Bronchial epithelial cell (primary cell): ENCODE measurements at regions not wholly inside any gene's neighbourhood (a gene's known extent, or its start where the extent isn't known, plus 50 kb on each side); places are given as distances from the start of the nearest gene placed in this dataset.

Experiments
- DNase-seq: peaks from one replicate; pipeline ENCODE4 v3.0.0-alpha.2; 2010; ENCODE audit warnings: low read depth
- FAIRE-seq: peaks from 2 replicates; lab custom pipeline; 2011; peaks lifted over from hg19 to GRCh38; lab: Jason Lieb, UNC
- H3K27me3 ChIP-seq: 2 replicates; pipeline ENCODE4 v1.5.1; 2011; ENCODE audit warnings: low read length; ENCODE audit not compliant: control insufficient read depth, insufficient read depth
- H3K36me3 ChIP-seq: 2 replicates; pipeline ENCODE4 v1.5.1; 2011; ENCODE audit warnings: low read length; ENCODE audit not compliant: control insufficient read depth, insufficient read depth
- H3K4me3 ChIP-seq: 2 replicates; pipeline ENCODE4 v1.5.1; 2011; ENCODE audit warnings: mild to moderate bottlenecking, low read depth, low read length, control low read depth
- TF ChIP-seq, protein P1 (sequence below): IDR thresholded peaks from 2 replicates; pipeline ENCODE4 v1.5.1; 2011; ENCODE audit warnings: mild to moderate bottlenecking, moderate library complexity, low read length, control low read depth, inconsistent platforms; ENCODE audit not compliant: insufficient read depth, severe bottlenecking

DNA sequence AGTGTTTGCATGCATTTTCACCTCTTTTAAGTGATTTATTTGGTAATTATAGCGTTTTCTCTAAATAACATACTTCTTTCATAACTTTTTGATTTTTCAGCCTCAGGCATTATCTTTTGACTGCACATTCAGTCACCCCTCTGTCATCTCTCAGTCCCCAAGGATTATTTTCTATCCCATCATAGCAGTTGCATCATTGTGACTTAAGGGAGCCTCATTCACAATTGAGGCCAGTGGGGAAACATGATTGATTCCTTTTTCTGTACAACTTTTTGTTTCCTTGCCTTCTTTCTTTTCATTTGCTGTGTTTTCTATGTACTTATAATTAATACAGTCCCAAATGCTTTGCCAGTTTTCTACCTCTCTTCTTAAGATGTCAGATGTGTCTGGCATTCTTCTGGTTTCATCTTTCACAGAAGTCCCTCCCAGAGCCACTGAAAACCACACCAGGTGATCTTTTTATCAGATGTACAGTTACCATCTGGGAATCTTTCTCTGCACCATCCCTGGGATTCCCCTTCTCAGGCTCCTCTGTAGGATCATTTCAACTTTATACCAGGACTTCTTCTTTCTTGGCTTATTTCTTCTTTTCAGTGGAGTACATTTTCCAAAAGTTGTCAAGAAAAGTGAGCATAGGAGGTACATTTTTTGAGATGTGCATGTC is 151.4 kb downstream of the RAP2B start:
- Histone ChIP-seq H3K27me3 (no peaks in the 10 kb centered on the region), H3K36me3 (no peaks in the 10 kb centered on the region), H3K4me3 (no peak overlapping the region)
- FAIRE-seq (no peak), DNase-seq (peak; percentile 24)
- TF ChIP-seq, protein P1, sequence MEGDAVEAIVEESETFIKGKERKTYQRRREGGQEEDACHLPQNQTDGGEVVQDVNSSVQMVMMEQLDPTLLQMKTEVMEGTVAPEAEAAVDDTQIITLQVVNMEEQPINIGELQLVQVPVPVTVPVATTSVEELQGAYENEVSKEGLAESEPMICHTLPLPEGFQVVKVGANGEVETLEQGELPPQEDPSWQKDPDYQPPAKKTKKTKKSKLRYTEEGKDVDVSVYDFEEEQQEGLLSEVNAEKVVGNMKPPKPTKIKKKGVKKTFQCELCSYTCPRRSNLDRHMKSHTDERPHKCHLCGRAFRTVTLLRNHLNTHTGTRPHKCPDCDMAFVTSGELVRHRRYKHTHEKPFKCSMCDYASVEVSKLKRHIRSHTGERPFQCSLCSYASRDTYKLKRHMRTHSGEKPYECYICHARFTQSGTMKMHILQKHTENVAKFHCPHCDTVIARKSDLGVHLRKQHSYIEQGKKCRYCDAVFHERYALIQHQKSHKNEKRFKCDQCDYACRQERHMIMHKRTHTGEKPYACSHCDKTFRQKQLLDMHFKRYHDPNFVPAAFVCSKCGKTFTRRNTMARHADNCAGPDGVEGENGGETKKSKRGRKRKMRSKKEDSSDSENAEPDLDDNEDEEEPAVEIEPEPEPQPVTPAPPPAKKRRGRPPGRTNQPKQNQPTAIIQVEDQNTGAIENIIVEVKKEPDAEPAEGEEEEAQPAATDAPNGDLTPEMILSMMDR, result no peak

DNA sequence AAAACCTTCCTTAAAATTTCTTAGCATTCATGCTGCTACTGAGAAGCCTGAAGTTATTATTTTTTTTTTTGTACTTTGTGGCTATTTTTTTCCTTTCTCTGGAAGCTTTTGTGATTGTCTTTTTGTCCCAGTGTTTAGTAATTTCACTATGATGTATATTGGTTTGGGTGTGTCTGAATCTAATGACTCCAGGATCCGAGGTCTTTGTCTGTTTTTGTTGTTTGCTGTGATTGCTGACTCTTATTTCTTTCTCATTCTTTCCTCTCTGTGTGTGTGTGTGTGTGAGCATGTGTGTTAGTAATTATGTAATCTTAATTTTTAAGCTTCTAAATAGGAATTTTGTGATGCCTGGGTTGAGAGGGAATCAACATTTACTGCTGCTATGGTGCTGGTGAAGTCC is 152.0 kb downstream of the RAP2B start:
- FAIRE-seq (no peak), DNase-seq (no peak)
- TF ChIP-seq, protein P1, result no peak
- no peaks in the 10 kb centered on the region for H3K36me3 ChIP-seq
- no peaks in the 10 kb centered on the region for H3K27me3 ChIP-seq
- no peak overlapping the region for H3K4me3 ChIP-seq

DNA sequence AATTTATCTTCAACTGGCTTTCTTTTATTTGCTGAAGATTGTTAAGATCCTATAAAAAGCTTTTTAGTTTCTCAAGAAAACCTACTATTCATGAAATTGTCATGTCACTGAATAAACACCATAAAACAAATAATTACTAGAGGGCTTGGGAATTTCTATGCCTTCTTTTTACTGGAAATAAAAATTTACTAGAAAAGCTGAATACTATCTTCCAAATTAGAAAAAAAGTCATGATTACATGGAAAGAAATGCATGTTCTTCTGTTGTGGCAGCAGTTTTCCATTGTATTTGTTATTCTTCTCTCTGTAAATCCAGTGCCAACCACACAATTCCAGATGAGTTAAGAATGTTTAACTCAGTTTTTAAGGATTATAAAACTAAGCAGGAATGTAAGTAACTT is 153.8 kb downstream of the RAP2B start:
- DNase-seq (no peak), FAIRE-seq (no peak)
- TF ChIP-seq, protein P1, result no peak
- Histone ChIP-seq H3K27me3 (no peaks in the 10 kb centered on the region), H3K36me3 (no peaks in the 10 kb centered on the region), H3K4me3 (no peak overlapping the region)

DNA sequence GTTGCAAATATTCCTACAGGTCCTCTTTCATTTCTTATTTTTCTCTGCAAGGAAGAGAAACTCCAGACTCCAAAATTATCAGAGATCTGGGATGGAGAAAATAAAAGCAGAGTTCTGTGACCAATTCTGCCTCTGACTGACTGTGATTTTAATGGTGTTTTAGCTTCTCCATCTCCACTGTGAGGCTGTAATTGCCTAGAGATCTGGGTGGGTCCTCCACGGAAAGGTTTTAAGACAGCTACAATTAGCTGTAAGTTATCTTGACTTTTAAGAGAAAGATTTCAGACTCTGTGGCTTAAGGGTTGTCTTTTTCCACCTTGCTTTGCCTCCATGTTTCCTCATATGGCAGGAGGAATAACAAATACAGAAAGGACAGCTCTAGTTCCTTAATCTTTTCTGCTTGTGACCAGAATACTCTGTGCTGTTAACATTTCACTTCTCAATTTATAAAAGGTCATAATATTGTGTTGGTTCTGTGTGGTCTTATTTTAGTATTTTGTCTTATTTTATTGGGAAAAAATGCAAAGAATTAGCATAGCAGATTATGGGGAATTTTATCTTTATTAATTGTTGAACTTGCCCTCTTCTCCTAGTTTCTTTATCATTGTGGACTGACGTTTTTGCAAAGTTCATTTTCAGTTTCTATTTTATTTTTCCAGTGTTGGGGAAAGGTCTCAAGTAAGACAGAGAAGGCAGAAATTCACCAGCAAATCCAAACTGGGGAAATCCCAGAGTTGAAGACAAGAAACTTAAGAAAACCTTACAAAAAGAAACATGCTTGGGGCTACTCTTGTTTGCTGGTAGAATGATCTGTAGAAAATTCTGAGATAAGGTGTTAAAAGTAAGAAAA is 157.9 kb downstream of the RAP2B start:
- H3K36me3 ChIP-seq, result no peaks in the 10 kb centered on the region
- TF ChIP-seq, protein P1, result no peak
- H3K27me3 ChIP-seq, result no peaks in the 10 kb centered on the region
- DNase-seq (no peak), FAIRE-seq (no peak)
- H3K4me3 ChIP-seq, result no peak overlapping the region

DNA sequence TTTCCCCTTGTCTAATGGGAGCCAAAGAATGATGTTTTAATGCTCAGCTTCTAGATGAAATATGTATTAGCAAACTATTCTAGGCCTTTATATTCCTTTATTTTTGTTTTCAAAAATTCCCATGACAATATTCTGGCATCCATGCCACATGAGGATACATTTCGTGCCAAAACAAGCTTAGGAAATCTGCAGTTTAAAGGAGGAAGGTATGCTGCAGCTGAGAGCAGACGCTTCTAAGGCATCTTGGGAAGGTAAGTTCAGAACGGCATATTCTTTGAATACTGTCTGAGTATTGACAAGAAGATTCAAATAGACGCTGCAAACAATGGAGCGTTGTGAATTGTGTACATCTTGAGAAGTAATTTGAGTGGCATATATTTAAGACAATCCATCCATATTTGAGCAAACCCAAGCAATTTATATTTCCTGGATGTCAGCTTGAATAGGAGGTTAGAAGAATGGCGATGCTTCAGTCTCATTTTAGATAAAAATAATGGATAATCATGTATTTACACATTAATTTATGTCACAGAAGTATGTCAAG is 158.6 kb downstream of the RAP2B start:
- FAIRE-seq, result no peak
- no peaks in the 10 kb centered on the region for H3K36me3 ChIP-seq

More for the DNA sequence above, 158.6 kb downstream of the RAP2B start:
- no peak overlapping the region for H3K4me3 ChIP-seq
- no peak for DNase-seq
- TF ChIP-seq, protein P1, result no peak
- H3K27me3 ChIP-seq, result no peaks in the 10 kb centered on the region
